ENCODE measurements at regions not wholly inside any gene's neighbourhood (a gene's known extent, or its start where the extent isn't known, plus 50 kb on each side); places are given as distances from the start of the nearest gene placed in this dataset.
"Not testable (repeated sequence)": the region's sequence is repeated elsewhere in the genome, so short reads cannot be mapped to it uniquely, and the experiment has no call there.

DNA sequence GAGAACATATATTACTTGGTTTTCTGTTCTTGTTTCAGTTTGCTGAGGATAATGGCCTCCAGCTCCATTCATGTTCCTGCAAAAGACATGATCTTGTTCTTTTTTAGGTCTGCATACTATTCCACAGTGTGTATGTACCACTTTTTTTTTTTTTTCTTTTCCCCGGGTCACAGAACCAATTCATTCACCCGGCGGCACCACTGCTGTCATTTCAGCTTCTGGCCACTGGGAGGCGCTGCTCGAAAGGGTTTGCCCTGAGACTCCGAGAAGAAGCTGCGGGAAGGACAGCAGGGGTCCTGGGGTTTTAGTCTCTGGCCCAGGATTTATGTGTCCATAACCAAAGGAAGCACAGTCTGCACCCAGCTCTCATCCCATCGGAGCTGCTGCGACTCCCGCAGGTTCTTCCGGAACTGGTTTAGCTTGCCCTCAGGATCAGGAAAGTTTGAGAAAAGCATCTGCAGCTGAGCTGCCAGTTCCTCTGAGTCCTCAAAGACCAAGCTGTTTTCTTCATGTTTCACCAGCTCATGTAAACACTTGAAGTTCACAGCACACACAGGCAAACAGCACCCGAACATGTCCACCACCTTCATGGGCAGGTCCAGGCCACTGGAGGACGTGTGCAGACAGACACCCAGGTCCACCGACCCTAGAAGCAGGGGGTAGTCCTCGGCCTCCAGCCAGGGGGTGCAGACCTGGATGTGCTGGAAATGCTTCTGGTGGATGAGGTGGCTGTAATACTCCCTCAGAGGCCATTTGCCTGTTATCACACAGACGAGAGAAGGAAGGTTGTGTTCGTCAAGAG is 76.3 kb upstream of the KCNAB1 start:
- TF ChIP-seq, protein P1, sequence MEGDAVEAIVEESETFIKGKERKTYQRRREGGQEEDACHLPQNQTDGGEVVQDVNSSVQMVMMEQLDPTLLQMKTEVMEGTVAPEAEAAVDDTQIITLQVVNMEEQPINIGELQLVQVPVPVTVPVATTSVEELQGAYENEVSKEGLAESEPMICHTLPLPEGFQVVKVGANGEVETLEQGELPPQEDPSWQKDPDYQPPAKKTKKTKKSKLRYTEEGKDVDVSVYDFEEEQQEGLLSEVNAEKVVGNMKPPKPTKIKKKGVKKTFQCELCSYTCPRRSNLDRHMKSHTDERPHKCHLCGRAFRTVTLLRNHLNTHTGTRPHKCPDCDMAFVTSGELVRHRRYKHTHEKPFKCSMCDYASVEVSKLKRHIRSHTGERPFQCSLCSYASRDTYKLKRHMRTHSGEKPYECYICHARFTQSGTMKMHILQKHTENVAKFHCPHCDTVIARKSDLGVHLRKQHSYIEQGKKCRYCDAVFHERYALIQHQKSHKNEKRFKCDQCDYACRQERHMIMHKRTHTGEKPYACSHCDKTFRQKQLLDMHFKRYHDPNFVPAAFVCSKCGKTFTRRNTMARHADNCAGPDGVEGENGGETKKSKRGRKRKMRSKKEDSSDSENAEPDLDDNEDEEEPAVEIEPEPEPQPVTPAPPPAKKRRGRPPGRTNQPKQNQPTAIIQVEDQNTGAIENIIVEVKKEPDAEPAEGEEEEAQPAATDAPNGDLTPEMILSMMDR (IDR thresholded peaks at IDR 0.05) = peak; percentile 40 to 63 (median 54)
- not testable (repeated sequence) for TF ChIP-seq EP300, POLR2A (IDR thresholded peaks at IDR 0.05)
